ENCODE measurements at regions not wholly inside any gene's neighbourhood (a gene's known extent, or its start where the extent isn't known, plus 50 kb on each side); places are given as distances from the start of the nearest gene placed in this dataset.

GRCh38 chr18:69158944-69159343 is 241.7 kb upstream of the DOK6 start:
- DNase-seq (ENCODE audit: low spot score), result no peak
- Histone ChIP-seq H3F3A (replicated peaks; ENCODE audit: low read depth) (no peaks in the 10 kb centered on the region), H3K9me2 (ENCODE audit: insufficient read depth) (no peaks in the 10 kb centered on the region), H3K79me2 (replicated peaks; ENCODE audit: insufficient read depth) (no peaks in the 10 kb centered on the region), H4K20me1 (replicated peaks; ENCODE audit: insufficient read depth) (no peaks in the 10 kb centered on the region), H3K27me3 (ENCODE audit: insufficient read depth) (no peaks in the 10 kb centered on the region), H3K4me3 (no peak overlapping the region), H3K27ac (ENCODE audit: low read depth) (no peak overlapping the region), H3K4me1 (ENCODE audit: insufficient read depth) (no peaks in the 10 kb centered on the region), H3K36me3 (ENCODE audit: insufficient read depth) (no peaks in the 10 kb centered on the region), H2AFZ (peak overlapping the region; percentile 57), H3K4me2 (no peak overlapping the region)
- Mint-ChIP-seq H3K27me3 (ENCODE audit: insufficient read depth, low read depth, poor library complexity) (peaks cover 2% of the 10 kb centered on the region), H3K27ac (0 out of 2 replicates have a peak overlapping the region, but pooled peaks have one; percentile 1), H3K9me3 (no peaks in the 10 kb centered on the region), H3K4me1 (peaks cover 11% of the 10 kb centered on the region), H3K4me3 (no peak overlapping the region), H3K36me3 (ENCODE audit: low read depth) (no peaks in the 10 kb centered on the region)
- no peak for TF ChIP-seq POLR2AphosphoS5 (IDR thresholded peaks at IDR 0.05; ENCODE audit: low read depth)
- TF ChIP-seq STAT1 (IDR thresholded peaks at IDR 0.05; ENCODE audit: unreplicated experiment), result no peak
- no peak for TF ChIP-seq ZNF114 (CRISPR knock-in tag; IDR thresholded peaks at IDR 0.05)
- TF ChIP-seq NANOG (IDR thresholded peaks at IDR 0.05; ENCODE audit: borderline replicate concordance), result no peak
- TF ChIP-seq CTCF (conservative IDR thresholded peaks at IDR 0.05; ENCODE audit: low read depth in 2 of 2), result no peak
- TF ChIP-seq REST (IDR thresholded peaks at IDR 0.05; ENCODE audit: unreplicated experiment), result no peak
- TF ChIP-seq ZNF331 (CRISPR knock-in tag; IDR thresholded peaks at IDR 0.05; ENCODE audit: low read depth), result no peak
- TF ChIP-seq EZH2phosphoT487 (IDR thresholded peaks at IDR 0.05; ENCODE audit: unreplicated experiment), result no peak
- TF ChIP-seq ZNF462 (CRISPR knock-in tag; IDR thresholded peaks at IDR 0.05), result no peak
- TF ChIP-seq EZH2 (IDR thresholded peaks at IDR 0.05; ENCODE audit: low read depth, unreplicated experiment), result no peak
- TF ChIP-seq JUNB (IDR thresholded peaks at IDR 0.05; ENCODE audit: unreplicated experiment), result no peak
- TF ChIP-seq CREB1 (CRISPR knock-in tag; IDR thresholded peaks at IDR 0.05; ENCODE audit: low read depth), result no peak
- no peak for TF ChIP-seq ETS1 (IDR thresholded peaks at IDR 0.05)
- ATAC-seq, result peak; percentile 50; the same call in 2 of the 3 replicates
